OCI-LY7 (cell line): ENCODE measurements at regions not wholly inside any gene's neighbourhood (a gene's known extent, or its start where the extent isn't known, plus 50 kb on each side); places are given as distances from the start of the nearest gene placed in this dataset.

ENCODE experiments used
- EZH2phosphoT487 ChIP-seq: fragments of 200-600 bp; sonication (generic); IDR thresholded peaks from 2 replicates; pipeline ENCODE4 v1.6.1; 2018; ENCODE audit warnings: low read depth, borderline replicate concordance, mild to moderate bottlenecking, mixed run types, antibody characterized with exemption, low read length, moderate library complexity, mixed read lengths
- TF ChIP-seq, protein P1 (sequence below): fragments of 200-600 bp; sonication (generic); conservative IDR thresholded peaks from 2 replicates; pipeline ENCODE4 v1.5.1; 2014; ENCODE audit warnings: mild to moderate bottlenecking, antibody characterized with exemption, low read length, moderate library complexity, mixed read lengths

DNA sequence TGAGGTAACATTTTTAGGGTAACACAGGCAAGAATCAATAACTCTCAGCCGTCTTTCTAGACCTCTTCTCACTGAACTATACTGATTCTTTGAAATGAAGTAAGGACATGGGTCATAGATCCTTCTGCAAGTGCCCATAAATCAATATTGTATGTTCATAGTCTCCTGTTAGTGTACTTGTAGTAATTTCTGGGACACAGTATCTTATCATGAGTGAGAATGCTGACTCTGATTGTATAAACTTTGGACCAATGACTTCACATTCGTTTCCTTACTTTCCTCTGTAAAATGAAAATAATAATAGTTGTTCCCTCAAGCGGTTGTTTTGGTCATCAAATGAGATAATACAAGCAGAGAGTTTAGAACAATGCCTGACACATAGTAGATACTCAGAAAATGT, 777.1 kb upstream of the GOLIM4 start:
- TF ChIP-seq, protein P1, sequence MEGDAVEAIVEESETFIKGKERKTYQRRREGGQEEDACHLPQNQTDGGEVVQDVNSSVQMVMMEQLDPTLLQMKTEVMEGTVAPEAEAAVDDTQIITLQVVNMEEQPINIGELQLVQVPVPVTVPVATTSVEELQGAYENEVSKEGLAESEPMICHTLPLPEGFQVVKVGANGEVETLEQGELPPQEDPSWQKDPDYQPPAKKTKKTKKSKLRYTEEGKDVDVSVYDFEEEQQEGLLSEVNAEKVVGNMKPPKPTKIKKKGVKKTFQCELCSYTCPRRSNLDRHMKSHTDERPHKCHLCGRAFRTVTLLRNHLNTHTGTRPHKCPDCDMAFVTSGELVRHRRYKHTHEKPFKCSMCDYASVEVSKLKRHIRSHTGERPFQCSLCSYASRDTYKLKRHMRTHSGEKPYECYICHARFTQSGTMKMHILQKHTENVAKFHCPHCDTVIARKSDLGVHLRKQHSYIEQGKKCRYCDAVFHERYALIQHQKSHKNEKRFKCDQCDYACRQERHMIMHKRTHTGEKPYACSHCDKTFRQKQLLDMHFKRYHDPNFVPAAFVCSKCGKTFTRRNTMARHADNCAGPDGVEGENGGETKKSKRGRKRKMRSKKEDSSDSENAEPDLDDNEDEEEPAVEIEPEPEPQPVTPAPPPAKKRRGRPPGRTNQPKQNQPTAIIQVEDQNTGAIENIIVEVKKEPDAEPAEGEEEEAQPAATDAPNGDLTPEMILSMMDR = no peak
- no peak for TF ChIP-seq EZH2phosphoT487
